G401.6 (cell line): ENCODE measurements at regions not wholly inside any gene's neighbourhood (a gene's known extent, or its start where the extent isn't known, plus 50 kb on each side); places are given as distances from the start of the nearest gene placed in this dataset.
"Not testable (repeated sequence)": the region's sequence is repeated elsewhere in the genome, so short reads cannot be mapped to it uniquely, and the experiment has no call there.

Source experiments
- FAIRE-seq: peaks from 2 replicates; lab custom pipeline; 2012; peaks lifted over from hg19 to GRCh38; lab: Jason Lieb, UNC

GRCh38 chr2:173468266-173468793 lies 113.7 kb downstream of the CDCA7 start:
- no peak for FAIRE-seq

DNA sequence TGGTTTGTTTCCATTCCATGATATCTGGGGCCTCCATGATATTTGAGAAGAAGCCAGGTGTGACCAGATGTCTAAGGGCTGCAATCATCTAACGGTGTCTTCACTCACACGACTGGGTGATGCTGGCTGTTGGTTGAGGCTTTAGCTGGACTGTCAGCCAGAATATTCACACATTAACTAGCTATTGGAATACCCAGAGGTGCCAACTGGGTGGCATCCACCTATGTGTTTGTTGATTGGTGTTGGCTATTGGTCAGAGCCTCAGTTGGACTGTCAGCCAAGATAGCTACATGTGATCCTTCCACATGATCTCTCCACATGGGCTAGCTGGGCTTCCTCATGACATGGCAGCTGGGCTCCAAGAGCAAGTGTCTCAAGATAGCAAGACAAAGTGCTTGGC lies 117.4 kb downstream of the CDCA7 start:
- FAIRE-seq = no peak

DNA sequence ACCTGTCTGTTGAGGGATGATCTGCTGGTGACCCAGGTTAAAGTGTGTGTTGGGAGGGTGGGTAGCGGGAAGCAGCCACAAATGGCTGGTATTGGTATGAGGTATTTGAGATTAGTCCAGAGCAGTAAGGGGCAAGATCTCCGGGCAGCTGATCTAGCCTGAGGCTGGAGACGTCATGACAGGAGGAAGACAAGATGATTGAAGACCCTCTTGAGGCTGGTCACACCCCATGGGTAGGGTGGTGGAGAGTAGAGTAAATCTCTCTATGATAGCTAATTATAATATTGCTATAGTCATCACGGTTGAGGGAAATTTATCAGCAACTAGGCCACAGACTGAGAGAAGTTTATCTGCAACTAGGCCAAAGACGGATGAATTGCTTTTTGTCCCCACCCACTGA lies 128.5 kb downstream of the CDCA7 start:
- no peak for FAIRE-seq

GRCh38 chr2:173488861-173489260 lies 134.2 kb downstream of the CDCA7 start:
- FAIRE-seq = no peak

GRCh38 chr2:173491418-173491817 lies 136.7 kb downstream of the CDCA7 start:
- FAIRE-seq = no peak

GRCh38 chr2:173493874-173494273 lies 139.2 kb downstream of the CDCA7 start:
- no peak for FAIRE-seq

- no peak for FAIRE-seq
Observed at GRCh38 chr2:173496746-173497145, 142.1 kb downstream of the CDCA7 start.

DNA sequence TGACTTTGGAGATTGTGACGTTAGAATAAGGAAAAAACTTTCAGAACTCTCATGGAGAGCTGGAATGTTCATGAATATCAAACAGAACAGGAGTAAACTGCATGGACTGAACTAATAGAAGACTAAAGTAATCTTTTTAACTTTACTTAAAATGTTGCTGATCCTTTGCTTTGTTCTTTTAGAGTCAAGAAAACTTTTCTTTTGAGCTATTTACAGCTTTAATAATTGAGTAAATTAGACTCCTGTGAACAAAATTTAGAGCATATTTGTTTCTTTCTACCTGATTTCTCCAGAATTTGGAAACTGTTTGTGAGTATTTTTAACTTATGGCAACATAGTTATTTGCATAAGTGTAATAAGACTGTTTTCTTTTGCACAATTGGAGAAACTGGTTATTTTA lies 146.3 kb downstream of the CDCA7 start:
- FAIRE-seq = no peak

GRCh38 chr2:173502296-173502695 lies 147.6 kb downstream of the CDCA7 start:
- FAIRE-seq = no peak

DNA sequence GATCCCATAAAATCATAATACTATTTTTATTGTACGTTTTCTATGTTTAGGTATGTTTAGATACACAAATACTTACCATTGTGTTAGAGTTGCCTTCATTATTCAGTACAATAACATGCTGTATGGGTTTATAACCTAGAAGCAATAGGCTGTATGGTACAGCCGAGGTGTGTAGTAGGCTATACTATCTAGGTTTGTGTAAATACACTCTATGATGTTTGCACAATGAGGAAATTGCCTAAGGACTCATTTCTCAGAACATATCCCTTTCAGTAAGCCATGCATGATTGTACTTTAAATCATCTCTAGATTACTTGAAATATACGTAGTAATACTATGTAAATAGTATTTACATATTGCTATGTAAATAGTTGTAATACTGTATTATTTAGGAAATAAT lies 156.7 kb downstream of the CDCA7 start:
- no peak for FAIRE-seq

DNA sequence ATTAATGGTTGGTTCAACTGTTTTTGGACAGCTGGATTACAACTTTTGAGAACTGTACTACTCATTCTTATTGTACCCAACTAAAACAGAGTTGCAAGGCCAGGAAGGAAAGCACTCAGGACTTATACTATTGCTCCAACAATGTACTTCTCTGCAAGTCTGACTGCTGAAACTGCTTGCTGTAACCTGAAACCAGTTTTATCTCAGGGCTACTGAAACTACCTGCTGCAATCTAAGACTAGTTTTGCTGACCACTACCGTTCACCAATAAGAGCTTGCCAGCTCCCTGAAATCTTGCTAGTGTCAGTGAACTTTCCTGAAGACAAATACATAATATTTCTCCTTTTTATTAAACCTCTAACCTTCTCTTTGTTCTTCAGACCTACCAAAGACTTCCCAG lies 157.3 kb downstream of the CDCA7 start:
- FAIRE-seq = no peak

DNA sequence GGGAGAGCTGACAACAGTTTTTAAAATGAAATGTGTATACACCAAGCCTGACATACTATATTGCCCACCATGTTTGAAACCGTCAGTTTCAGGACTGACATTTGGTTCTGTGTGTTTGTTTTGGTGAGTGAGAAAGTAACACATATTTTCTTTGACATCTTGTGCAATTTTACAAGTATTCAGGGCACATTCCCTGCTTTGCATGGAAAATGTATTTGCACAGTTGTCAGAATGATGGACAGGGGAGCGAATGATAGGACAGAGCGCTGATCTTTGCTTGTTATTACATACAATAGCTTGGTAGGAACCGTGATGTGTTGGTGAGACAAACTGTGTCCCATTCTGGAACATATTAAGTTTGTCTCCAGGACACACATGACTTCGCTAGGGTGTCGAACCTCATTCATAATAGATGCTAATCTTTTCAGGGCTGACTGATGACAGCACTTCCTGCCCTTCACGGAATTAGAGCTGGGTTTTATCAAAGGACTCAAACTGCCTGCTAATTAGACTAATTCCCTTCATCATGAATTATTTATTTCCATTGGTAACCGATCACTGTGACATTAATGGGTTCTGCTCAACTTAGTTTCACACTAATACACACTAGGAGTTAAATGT lies 158.5 kb downstream of the CDCA7 start:
- no peak for FAIRE-seq

DNA sequence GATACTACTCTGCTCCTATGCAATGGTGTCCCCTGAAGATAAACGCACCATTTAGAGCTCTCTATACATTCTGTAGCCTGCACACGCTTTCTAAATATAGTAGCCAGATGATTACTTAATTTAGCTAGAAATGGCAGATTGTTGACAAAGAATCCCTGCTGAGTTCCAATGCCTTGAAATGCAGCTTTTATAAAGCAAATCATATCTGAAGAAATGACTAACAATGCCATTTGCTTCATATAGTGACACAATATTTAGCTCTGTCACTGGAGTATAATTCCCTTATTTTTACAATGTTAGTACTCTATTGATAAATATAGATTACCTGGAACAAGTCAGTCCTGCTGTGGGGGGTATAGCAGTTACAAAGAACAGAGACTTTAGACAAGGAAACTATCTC lies 166.2 kb downstream of the CDCA7 start:
- FAIRE-seq = no peak

DNA sequence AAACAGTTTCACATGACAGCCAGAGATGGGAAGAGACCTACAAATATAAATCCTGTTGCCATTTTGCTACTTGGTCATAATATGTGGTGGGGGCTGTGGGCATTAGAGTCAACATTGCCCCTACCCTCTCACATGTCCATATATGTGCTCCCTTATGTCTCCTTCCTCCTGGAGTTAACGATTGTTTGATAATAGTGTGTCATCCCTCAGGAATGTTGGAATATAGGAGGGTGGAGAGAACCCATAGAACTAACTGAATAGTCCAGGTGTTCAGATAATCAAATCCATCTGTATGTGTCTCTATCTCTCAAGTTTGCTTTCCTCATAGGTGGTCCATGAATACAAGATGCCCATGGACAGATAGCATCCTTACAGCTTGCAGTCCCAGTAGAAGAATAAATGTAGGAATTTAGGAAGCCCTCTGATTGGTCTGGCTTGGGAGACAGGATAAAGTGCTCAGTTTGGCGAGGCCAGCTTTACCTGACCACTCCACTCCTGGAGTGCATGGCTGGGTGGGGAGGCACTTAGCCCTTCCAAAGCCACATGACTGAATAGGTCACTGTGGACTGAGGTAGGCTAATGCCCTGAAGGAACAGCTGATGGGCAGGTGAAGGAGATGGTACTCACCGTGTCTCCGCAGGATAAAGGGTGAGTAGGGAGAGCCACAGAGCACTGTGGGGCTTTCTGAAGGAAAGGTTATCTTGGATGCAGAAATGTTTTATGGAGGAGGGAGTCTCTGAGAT lies 166.9 kb downstream of the CDCA7 start:
- no peak for FAIRE-seq

- FAIRE-seq = no peak
Observed at GRCh38 chr2:173523497-173523896, 168.8 kb downstream of the CDCA7 start.

DNA sequence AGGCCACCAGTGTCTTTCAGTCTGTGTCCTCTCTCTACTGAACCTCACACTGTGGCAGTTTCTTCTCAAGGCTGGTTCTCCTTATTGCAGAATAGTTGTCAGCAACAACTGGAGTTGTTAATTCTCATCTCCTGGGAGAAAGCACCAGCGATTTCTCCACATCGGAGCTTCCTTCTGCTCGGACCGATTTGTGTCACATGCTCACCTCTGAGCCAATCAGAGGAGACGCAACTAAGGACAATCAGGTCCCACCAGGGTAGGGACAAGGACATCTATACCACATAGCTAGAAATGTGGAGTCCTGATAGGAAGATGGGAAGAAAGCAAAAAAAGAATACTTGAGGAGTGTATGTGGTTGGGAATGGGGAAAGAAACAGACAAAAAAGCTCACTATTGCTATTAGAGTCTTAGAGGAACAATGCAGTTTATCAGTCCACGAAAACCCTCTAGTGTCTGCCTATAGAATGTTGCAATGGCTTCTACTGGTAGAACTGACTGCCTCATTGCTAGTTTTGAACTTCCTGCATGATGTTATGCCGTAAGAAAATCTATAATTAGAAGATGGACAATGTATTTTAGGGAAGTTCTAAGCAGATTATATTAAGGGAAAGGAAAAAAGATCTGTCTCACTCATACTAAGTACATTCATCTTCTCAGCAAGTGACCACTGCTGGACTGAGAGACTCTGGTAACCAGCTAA lies 169.7 kb downstream of the CDCA7 start:
- no peak for FAIRE-seq

DNA sequence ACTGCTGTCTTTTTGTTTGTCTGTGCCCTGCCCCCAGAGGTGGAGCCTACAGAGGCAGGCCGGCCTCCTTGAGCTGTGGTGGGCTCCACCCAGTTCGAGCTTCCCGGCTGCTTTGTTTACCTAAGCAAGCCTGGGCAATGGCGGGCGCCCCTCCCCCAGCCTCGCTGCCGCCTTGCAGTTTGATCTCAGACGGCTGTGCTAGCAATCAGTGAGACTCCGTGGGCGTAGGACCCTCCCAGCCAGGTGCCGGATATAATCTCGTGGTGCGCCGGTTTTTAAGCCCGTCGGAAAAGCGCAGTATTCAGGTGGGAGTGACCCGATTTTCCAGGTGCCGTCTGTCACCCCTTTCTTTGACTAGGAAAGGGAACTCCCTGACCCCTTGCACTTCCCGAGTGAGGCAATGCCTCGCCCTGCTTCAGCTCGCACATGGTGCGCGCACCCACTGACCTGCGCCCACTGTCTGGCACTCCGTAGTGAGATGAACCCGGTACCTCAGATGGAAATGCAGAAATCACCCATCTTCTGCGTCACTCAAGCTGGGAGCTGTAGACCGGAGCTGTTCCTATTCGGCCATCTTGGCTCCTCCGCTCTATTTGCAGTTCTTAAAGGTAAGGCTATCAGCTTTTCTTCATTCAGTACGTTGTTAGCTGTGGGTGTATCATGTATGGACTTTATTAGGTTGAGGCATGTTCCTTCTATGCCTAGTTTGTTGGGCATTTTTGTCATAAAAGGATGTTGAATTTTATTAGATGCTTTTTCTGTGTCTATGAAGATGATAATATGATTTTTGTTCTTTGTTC lies 178.3 kb downstream of the CDCA7 start:
- not testable (repeated sequence) for FAIRE-seq

DNA sequence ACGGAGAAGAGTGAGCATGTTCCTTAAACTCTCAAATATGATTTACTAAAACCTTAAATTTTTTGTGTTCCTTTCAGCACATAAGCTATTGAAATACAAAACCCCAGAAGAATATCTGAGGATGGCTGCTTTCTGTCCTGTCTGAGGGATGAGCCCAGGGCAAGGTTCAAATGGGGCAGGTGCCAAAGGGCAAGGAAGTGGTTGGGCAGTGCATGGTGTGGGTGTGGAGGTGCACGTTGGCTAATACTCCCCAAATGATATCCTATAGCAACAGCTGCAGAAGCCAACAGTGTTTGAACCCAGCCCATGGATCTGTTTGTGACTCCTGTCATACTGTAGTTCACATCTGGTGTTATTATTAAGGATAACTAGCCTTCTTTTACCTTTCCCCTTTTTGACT lies 183.0 kb downstream of the CDCA7 start:
- FAIRE-seq = no peak

GRCh38 chr2:173539615-173540014 lies 184.9 kb downstream of the CDCA7 start:
- FAIRE-seq = no peak

DNA sequence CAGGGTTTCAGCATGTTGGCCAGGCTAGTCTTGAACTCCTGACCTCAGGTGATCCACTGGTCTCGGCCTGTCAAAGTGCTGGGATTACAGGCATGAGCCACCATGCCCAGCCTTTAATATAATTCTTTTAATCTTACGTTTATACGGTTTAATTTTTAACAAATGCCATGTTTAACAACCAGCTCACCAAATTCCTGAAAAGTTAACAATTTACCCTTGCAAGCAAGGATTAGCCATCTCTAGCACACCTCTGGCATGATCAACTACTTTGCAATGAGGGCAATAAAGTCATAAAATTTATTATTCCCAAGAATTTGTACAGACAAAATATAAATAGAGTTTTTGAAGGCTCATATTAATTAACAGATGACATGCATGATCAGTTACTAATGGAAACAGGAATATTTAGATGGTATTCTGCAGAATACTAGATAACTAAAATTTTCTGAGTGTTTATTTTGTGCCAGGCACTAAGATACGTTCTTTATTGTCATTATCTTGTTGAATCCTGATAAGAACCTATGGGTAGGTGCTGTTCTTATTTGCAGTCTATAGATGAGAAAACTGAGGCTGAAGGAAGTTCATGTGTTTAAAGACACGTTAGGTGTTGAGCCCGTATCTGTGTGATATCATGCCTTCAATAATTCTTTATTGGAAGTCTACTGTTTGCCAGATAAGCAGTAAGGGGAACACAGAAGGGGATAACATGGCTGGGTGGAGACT lies 190.1 kb downstream of the CDCA7 start:
- no peak for FAIRE-seq

- FAIRE-seq = no peak
Observed at GRCh38 chr2:173545364-173545763, 190.7 kb downstream of the CDCA7 start.

GRCh38 chr2:173547499-173547898 lies 192.8 kb downstream of the CDCA7 start:
- FAIRE-seq = no peak
